ENCODE measurements at regions not wholly inside any gene's neighbourhood (a gene's known extent, or its start where the extent isn't known, plus 50 kb on each side); places are given as distances from the start of the nearest gene placed in this dataset.
A peak's percentile ranks its signal among the peaks of the same experiment; 100 is the strongest.

GRCh38 chr2:6008186-6008585 lies 316.0 kb downstream of the SOX11 start:
- Histone ChIP-seq H2BK15ac (replicated peaks; ENCODE audit: low read depth) (no peak overlapping the region), H3K27me3 (ENCODE audit: insufficient read depth, low read length, poor library complexity) (no peaks in the 10 kb centered on the region), H4K5ac (ENCODE audit: low read length) (no peak overlapping the region), H3K9ac (ENCODE audit: low read length) (no peak overlapping the region), H3K79me2 (ENCODE audit: control insufficient read depth, insufficient read depth, low read length) (no peaks in the 10 kb centered on the region), H2AK5ac (ENCODE audit: low read length) (no peak overlapping the region), H3K79me1 (ENCODE audit: low read length) (no peaks in the 10 kb centered on the region), H4K8ac (ENCODE audit: low read depth, low read length) (no peak overlapping the region), H3K4ac (ENCODE audit: low read depth, low read length) (no peak overlapping the region), H2BK120ac (ENCODE audit: low read depth, low read length) (no peak overlapping the region), H3K27ac (ENCODE audit: low read depth, low read length) (no peak overlapping the region), H3K23ac (ENCODE audit: low read length) (no peak overlapping the region), H3K4me3 (ENCODE audit: low read length) (no peak overlapping the region), H3K56ac (ENCODE audit: low read length) (no peak overlapping the region), H3K4me1 (ENCODE audit: control insufficient read depth, low read depth, low read length) (no peaks in the 10 kb centered on the region), H2BK5ac (ENCODE audit: low read length) (no peak overlapping the region), H3K4me2 (ENCODE audit: low read length) (no peak overlapping the region), H3K18ac (ENCODE audit: low read length) (no peak overlapping the region), H3K36me3 (ENCODE audit: control insufficient read depth, insufficient read depth, low read length) (no peaks in the 10 kb centered on the region)
- DNase-seq: no peak
- no CpG with 5 or more reads among the region's 2 CpGs for WGBS (ENCODE audit: extremely low coverage, insufficient coverage, low lambda C conversion rate)

GRCh38 chr2:6008726-6009125 lies 316.5 kb downstream of the SOX11 start:
- Histone ChIP-seq H3K79me2 (ENCODE audit: control insufficient read depth, insufficient read depth, low read length) (no peaks in the 10 kb centered on the region), H3K56ac (ENCODE audit: low read length) (no peak overlapping the region), H2BK5ac (ENCODE audit: low read length) (no peak overlapping the region), H3K27ac (ENCODE audit: low read depth, low read length) (no peak overlapping the region), H3K4me1 (ENCODE audit: control insufficient read depth, low read depth, low read length) (no peaks in the 10 kb centered on the region), H3K27me3 (ENCODE audit: insufficient read depth, low read length, poor library complexity) (no peaks in the 10 kb centered on the region), H3K4me2 (ENCODE audit: low read length) (no peak overlapping the region), H2AK5ac (ENCODE audit: low read length) (no peak overlapping the region), H3K4ac (ENCODE audit: low read depth, low read length) (no peak overlapping the region), H3K79me1 (ENCODE audit: low read length) (no peaks in the 10 kb centered on the region), H2BK15ac (replicated peaks; ENCODE audit: low read depth) (no peak overlapping the region), H3K4me3 (ENCODE audit: low read length) (no peak overlapping the region), H4K5ac (ENCODE audit: low read length) (no peak overlapping the region), H3K18ac (ENCODE audit: low read length) (no peak overlapping the region), H3K23ac (ENCODE audit: low read length) (no peak overlapping the region), H2BK120ac (ENCODE audit: low read depth, low read length) (no peak overlapping the region), H3K36me3 (ENCODE audit: control insufficient read depth, insufficient read depth, low read length) (no peaks in the 10 kb centered on the region), H3K9ac (ENCODE audit: low read length) (no peak overlapping the region), H4K8ac (ENCODE audit: low read depth, low read length) (no peak overlapping the region)
- no CpG with 5 or more reads among the region's 1 CpG for WGBS (ENCODE audit: extremely low coverage, insufficient coverage, low lambda C conversion rate)
- DNase-seq: no peak

- H2BK120ac ChIP-seq (ENCODE audit: low read depth, low read length): no peak overlapping the region
- H2BK15ac ChIP-seq (replicated peaks; ENCODE audit: low read depth): no peak overlapping the region
- no peak overlapping the region for H3K23ac ChIP-seq (ENCODE audit: low read length)
- no peaks in the 10 kb centered on the region for H3K79me1 ChIP-seq (ENCODE audit: low read length)
- no peaks in the 10 kb centered on the region for H3K36me3 ChIP-seq (ENCODE audit: control insufficient read depth, insufficient read depth, low read length)
- H2BK5ac ChIP-seq (ENCODE audit: low read length): no peak overlapping the region
- H3K18ac ChIP-seq (ENCODE audit: low read length): no peak overlapping the region
- H3K56ac ChIP-seq (ENCODE audit: low read length): no peak overlapping the region
- H3K9ac ChIP-seq (ENCODE audit: low read length): no peak overlapping the region
- DNase-seq: no peak
- no peak overlapping the region for H4K8ac ChIP-seq (ENCODE audit: low read depth, low read length)
- no peaks in the 10 kb centered on the region for H3K27me3 ChIP-seq (ENCODE audit: insufficient read depth, low read length, poor library complexity)
- no peak overlapping the region for H3K4ac ChIP-seq (ENCODE audit: low read depth, low read length)
- H3K4me1 ChIP-seq (ENCODE audit: control insufficient read depth, low read depth, low read length): no peaks in the 10 kb centered on the region
- H3K4me3 ChIP-seq (ENCODE audit: low read length): no peak overlapping the region
- no peak overlapping the region for H2AK5ac ChIP-seq (ENCODE audit: low read length)
- no peak overlapping the region for H4K5ac ChIP-seq (ENCODE audit: low read length)
- WGBS (ENCODE audit: extremely low coverage, insufficient coverage, low lambda C conversion rate): no CpG with 5 or more reads among the region's 5 CpGs
- no peak overlapping the region for H3K4me2 ChIP-seq (ENCODE audit: low read length)
- no peaks in the 10 kb centered on the region for H3K79me2 ChIP-seq (ENCODE audit: control insufficient read depth, insufficient read depth, low read length)
- H3K27ac ChIP-seq (ENCODE audit: low read depth, low read length): no peak overlapping the region
These were observed 318.0 kb downstream of the SOX11 start for GRCh38 chr2:6010163-6010562.

DNA sequence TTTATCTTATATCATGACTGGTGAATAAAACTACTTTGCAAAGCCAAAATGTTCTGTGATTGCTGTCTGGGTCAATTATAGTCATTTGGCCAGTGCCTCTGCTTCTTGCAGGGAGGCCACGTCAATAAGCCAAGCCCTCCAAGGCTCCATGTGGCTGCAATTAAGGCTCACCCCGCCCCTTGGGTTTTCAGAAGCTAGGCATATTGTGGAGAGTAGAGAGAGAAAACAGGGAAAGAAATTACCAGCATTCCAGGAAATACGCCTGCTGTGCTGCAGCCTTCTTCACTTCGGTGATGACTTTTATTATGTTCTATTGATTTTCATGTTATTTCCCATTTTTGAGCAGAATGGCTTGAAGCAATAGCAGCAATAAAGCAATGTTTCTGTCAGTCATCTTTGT lies 319.7 kb downstream of the SOX11 start:
- no peaks in the 10 kb centered on the region for H3K27me3 ChIP-seq (ENCODE audit: insufficient read depth, low read length, poor library complexity)
- H3K56ac ChIP-seq (ENCODE audit: low read length): no peak overlapping the region
- no peak overlapping the region for H2BK120ac ChIP-seq (ENCODE audit: low read depth, low read length)
- peak; percentile 21 for DNase-seq
- no peaks in the 10 kb centered on the region for H3K36me3 ChIP-seq (ENCODE audit: control insufficient read depth, insufficient read depth, low read length)
- no peak overlapping the region for H2BK5ac ChIP-seq (ENCODE audit: low read length)
- H3K4ac ChIP-seq (ENCODE audit: low read depth, low read length): no peak overlapping the region
- no peaks in the 10 kb centered on the region for H3K79me2 ChIP-seq (ENCODE audit: control insufficient read depth, insufficient read depth, low read length)
- no peak overlapping the region for H4K8ac ChIP-seq (ENCODE audit: low read depth, low read length)
- no peak overlapping the region for H3K4me3 ChIP-seq (ENCODE audit: low read length)
- no CpG with 5 or more reads among the region's 4 CpGs for WGBS (ENCODE audit: extremely low coverage, insufficient coverage, low lambda C conversion rate)
- no peak overlapping the region for H2AK5ac ChIP-seq (ENCODE audit: low read length)
- no peaks in the 10 kb centered on the region for H3K79me1 ChIP-seq (ENCODE audit: low read length)
- no peak overlapping the region for H3K9ac ChIP-seq (ENCODE audit: low read length)
- H3K23ac ChIP-seq (ENCODE audit: low read length): no peak overlapping the region
- H3K4me2 ChIP-seq (ENCODE audit: low read length): no peak overlapping the region
- no peak overlapping the region for H3K18ac ChIP-seq (ENCODE audit: low read length)
- H4K5ac ChIP-seq (ENCODE audit: low read length): no peak overlapping the region
- no peaks in the 10 kb centered on the region for H3K4me1 ChIP-seq (ENCODE audit: control insufficient read depth, low read depth, low read length)
- no peak overlapping the region for H2BK15ac ChIP-seq (replicated peaks; ENCODE audit: low read depth)
- no peak overlapping the region for H3K27ac ChIP-seq (ENCODE audit: low read depth, low read length)

GRCh38 chr2:6017736-6018286 lies 325.6 kb downstream of the SOX11 start:
- Histone ChIP-seq H2BK120ac (ENCODE audit: low read depth, low read length) (no peak overlapping the region), H3K4ac (ENCODE audit: low read depth, low read length) (no peak overlapping the region), H3K23ac (ENCODE audit: low read length) (no peak overlapping the region), H3K27ac (ENCODE audit: low read depth, low read length) (no peak overlapping the region), H3K36me3 (ENCODE audit: control insufficient read depth, insufficient read depth, low read length) (no peaks in the 10 kb centered on the region), H3K4me2 (ENCODE audit: low read length) (no peak overlapping the region), H3K56ac (ENCODE audit: low read length) (no peak overlapping the region), H3K4me3 (ENCODE audit: low read length) (no peak overlapping the region), H3K79me1 (ENCODE audit: low read length) (no peaks in the 10 kb centered on the region), H3K18ac (ENCODE audit: low read length) (no peak overlapping the region), H4K5ac (ENCODE audit: low read length) (no peak overlapping the region), H3K27me3 (ENCODE audit: insufficient read depth, low read length, poor library complexity) (no peaks in the 10 kb centered on the region), H3K4me1 (ENCODE audit: control insufficient read depth, low read depth, low read length) (no peaks in the 10 kb centered on the region), H3K79me2 (ENCODE audit: control insufficient read depth, insufficient read depth, low read length) (no peaks in the 10 kb centered on the region), H2BK5ac (ENCODE audit: low read length) (no peak overlapping the region), H2AK5ac (ENCODE audit: low read length) (no peak overlapping the region), H2BK15ac (replicated peaks; ENCODE audit: low read depth) (no peak overlapping the region), H4K8ac (ENCODE audit: low read depth, low read length) (no peak overlapping the region), H3K9ac (ENCODE audit: low read length) (no peak overlapping the region)
- WGBS (ENCODE audit: extremely low coverage, insufficient coverage, low lambda C conversion rate): 100% methylated on average over 2 of the region's 8 CpGs
- no peak for DNase-seq

DNA sequence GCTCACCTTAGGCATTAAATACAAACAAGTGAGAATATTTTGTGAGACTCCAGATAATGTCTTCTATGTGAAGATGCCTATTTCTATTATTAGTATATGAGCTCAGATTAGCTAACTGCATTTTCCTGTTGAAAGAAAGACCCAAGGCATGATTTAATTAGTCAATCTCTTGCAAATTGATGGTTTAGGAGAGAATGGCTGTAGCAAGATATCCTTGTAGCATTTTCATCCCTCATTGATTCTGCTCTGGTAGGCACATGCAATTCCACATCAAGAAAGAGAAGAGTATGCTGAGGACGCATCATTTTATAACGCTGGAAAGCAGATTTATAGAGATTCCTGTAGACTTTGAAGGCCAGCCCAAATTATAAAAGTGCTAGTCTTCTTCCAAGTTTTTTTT lies 332.0 kb downstream of the SOX11 start:
- Histone ChIP-seq H3K18ac (ENCODE audit: low read length) (no peak overlapping the region), H3K79me2 (ENCODE audit: control insufficient read depth, insufficient read depth, low read length) (no peaks in the 10 kb centered on the region), H4K8ac (ENCODE audit: low read depth, low read length) (no peak overlapping the region), H3K79me1 (ENCODE audit: low read length) (no peaks in the 10 kb centered on the region), H2BK15ac (replicated peaks; ENCODE audit: low read depth) (no peak overlapping the region), H3K4me2 (ENCODE audit: low read length) (no peak overlapping the region), H3K36me3 (ENCODE audit: control insufficient read depth, insufficient read depth, low read length) (no peaks in the 10 kb centered on the region), H2BK120ac (ENCODE audit: low read depth, low read length) (no peak overlapping the region), H3K23ac (ENCODE audit: low read length) (no peak overlapping the region), H2BK5ac (ENCODE audit: low read length) (no peak overlapping the region), H4K5ac (ENCODE audit: low read length) (no peak overlapping the region), H3K27me3 (ENCODE audit: insufficient read depth, low read length, poor library complexity) (no peaks in the 10 kb centered on the region), H3K56ac (ENCODE audit: low read length) (no peak overlapping the region), H3K4ac (ENCODE audit: low read depth, low read length) (no peak overlapping the region), H3K4me3 (ENCODE audit: low read length) (no peak overlapping the region), H2AK5ac (ENCODE audit: low read length) (no peak overlapping the region), H3K4me1 (ENCODE audit: control insufficient read depth, low read depth, low read length) (no peaks in the 10 kb centered on the region), H3K9ac (ENCODE audit: low read length) (no peak overlapping the region), H3K27ac (ENCODE audit: low read depth, low read length) (no peak overlapping the region)
- DNase-seq: no peak
- WGBS (ENCODE audit: extremely low coverage, insufficient coverage, low lambda C conversion rate): no CpG with 5 or more reads among the region's 2 CpGs

All from mesendoderm (in vitro differentiated cells).